SKM-1 treated with dmso at 0.1 percent for 144 hours (cell line): ENCODE measurements at regions not wholly inside any gene's neighbourhood (a gene's known extent, or its start where the extent isn't known, plus 50 kb on each side); places are given as distances from the start of the nearest gene placed in this dataset.
"Not testable (repeated sequence)": the region's sequence is repeated elsewhere in the genome, so short reads cannot be mapped to it uniquely, and the experiment has no call there.

Source experiments
- DNase-seq: peaks from one replicate; lab custom pipeline; 2025; ENCODE audit not compliant: unreplicated experiment; lab: John Stamatoyannopoulos, UW

DNA sequence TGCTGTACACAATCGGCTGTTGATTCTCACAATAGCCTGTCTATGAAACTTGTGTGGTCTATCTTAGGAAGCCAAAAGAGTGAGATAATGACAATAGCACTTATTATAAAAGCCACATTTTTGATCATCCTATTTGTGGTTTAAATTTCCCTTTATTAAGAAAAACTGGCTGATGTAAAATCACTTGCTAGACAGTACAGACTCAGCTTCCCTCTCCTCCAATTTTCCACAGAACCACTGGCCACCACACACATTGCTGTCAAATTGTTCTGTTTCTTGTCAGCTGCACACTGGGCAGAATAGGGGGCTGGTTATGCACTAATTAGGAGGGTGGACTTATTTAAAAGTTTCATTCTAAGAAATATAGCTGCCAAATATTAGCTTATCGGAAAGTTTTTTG lies 425.9 kb downstream of the EPHA3 start:
- DNase-seq: no peak

GRCh38 chr3:89554587-89554986 lies 447.2 kb downstream of the EPHA3 start:
- not testable (repeated sequence) for DNase-seq

DNA sequence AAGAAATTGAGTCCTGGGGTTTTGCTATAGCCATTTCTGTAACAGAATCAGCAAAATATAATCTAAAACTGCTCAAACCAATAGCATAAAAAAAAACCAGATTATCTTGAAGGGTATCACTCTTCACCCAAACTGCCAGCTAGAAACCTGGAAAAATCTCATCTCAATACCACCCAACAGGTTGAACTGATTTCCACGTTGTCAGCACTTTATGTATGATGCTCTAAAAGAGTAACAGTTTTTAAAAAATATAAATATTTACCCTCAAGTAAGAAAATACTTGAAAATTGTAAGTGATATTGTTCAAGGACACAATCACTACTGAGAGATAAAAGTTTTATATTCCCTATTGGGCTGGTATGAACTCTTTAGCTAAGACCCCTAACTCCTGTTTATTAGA lies 451.3 kb downstream of the EPHA3 start:
- DNase-seq: no peak

- no peak for DNase-seq
These were observed 453.1 kb downstream of the EPHA3 start for GRCh38 chr3:89560568-89560967.

DNA sequence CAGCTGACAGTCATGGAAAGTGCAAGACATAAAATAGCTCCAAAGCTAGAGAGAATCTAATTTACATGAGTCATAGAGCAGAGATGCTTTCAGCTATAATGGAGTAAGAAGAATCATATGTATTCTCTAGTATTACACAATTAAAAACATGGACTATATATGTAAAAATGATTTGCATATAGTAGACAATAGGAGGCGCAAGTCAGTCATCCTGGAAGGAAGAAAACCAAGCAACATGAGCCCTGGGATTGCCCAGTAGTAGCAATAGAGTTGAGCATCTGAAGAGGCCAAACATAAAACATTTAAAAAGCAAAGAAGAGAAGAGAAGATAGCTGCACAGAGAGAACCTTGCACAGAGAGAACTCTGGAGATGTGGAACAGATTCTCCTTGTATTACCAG lies 455.0 kb downstream of the EPHA3 start:
- no peak for DNase-seq

- DNase-seq: no peak
These were observed 457.7 kb downstream of the EPHA3 start for GRCh38 chr3:89565098-89565497.

DNA sequence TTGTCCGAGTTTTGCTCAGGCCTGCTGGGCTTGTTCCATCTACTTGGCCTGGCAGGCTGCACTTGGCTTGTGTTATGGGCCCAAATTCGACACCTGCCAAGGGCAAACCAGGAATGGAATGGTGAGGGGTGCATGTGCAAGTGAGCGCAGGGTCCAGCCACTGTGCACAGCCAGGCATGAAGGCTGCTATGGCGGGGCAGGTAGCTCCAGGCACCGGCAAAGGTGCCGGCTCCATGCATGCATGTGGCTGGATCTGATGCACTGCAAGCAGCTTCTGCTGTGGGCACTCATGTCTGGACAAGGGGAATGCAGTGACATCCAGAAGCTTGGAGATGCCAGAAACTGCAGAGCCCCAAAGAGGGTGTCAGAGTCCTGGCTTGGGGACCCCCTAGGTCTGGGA lies 463.0 kb downstream of the EPHA3 start:
- no peak for DNase-seq

GRCh38 chr3:89571298-89571697 lies 463.9 kb downstream of the EPHA3 start:
- no peak for DNase-seq

DNA sequence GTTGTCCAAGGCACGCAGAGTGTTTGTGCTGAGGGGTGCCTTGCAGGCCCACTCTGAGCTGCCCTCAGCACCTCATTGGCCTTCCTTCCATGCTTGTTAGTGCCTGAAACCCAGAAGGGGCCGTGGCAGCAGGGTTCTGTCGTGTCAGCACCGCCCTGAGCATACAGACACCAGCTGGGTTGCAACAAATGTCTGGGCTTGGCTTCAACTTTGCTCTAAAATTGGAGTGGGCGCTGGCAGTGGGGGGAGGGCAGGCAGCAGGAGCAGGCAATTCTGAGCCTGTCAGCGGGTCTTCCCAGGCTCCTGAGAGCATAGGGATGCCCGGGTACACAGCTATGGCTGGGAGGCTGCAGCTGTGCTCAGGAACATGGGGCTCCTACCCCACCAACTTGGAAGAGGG lies 464.3 kb downstream of the EPHA3 start:
- DNase-seq: no peak

DNA sequence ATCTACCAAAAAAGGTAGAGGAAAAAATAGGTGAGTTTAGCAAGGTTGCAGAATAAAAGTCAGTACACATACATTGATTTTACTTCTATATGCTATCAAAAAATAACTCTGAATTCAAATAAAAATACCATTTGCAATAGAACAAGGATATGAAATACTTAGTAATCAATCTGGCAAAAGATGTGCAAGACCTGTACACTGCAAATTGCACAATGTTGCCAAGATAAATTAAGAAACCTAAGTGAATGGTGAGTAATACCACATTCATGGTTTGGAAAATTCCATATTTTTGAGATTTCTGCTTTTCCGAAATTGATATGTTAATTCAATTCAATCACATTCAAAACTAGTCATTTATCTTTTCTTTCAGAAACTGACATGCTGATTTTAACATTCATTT lies 464.8 kb downstream of the EPHA3 start:
- no peak for DNase-seq

- no peak for DNase-seq
These were observed 469.0 kb downstream of the EPHA3 start for GRCh38 chr3:89576417-89576816.

DNA sequence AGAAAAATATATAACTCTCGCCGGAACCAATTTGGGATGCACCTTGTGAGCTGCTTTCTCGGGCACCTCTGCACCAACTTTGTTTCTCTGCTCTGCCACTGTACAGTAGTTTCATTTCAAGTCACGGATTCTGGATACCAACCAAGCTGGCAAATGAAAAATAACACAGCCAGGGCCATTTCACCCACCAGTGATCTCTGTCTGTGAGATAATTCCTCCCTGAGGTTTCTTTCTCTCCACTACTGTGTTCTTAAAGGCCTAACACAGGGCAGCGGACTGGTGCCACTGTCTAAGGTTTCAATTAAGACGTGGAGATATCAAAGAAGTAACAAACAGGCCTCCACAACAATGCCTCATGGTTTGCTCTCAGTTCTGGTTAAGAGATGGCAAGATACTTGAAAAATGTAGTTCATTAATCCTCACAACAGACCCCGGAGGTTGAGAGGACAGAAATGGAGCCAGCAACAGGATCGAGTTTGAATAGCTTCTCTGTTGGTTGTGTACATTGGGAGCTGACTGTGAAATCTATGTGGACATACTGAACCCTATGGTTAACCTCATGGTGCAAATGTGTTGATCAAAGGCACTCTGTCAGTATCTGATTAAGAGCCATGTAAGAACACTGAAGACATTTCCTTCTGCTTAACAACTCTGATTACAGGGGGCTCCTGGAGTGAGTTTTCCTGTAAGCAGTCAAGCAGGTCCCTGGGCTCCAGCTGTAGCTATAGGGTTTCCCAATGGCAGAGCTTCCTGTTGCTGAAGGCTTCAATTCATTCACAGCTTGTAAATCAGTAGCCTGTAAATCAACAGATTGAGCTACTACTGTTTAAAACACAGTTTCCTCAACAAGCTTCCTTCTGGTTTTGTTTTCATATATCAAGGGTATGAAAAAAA lies 470.5 kb downstream of the EPHA3 start:
- DNase-seq: no peak

DNA sequence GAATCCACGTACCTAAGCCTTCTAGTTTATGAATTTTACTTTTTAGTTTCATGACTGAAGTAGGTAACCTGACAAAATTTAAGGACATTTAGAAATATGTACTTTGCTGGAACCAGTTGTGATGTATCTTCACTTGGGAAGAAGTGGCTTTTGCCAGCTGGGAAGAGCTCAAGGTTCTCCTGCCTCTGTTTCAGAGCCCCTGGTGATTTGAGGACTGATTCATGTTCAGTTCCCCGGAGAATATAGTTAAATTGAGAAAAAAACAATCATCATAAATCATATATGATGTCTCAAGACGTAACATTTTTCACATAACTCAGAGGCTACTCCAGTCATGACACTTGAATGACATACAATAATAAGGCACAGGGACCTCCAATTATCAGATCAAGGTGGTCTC lies 473.4 kb downstream of the EPHA3 start:
- no peak for DNase-seq

GRCh38 chr3:89584398-89584797 lies 477.0 kb downstream of the EPHA3 start:
- no peak for DNase-seq

DNA sequence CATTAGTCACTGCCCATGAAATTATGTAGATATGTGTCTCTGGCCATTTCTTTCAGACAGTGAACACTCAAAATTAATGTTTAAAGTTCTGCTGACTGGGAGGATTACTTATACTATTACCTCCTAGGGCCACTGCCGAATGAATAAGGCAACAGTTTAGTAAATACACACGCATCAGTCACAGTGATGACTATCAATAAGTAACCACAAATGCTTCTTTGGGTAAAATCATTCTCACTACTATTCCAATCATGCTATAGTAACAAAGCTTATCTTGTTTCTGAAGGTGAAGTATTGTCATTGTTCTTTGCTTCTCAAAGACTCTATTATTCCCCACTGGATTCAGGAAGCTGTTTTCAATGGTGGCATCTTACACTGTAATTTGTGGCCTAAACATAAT lies 478.8 kb downstream of the EPHA3 start:
- DNase-seq: no peak

DNA sequence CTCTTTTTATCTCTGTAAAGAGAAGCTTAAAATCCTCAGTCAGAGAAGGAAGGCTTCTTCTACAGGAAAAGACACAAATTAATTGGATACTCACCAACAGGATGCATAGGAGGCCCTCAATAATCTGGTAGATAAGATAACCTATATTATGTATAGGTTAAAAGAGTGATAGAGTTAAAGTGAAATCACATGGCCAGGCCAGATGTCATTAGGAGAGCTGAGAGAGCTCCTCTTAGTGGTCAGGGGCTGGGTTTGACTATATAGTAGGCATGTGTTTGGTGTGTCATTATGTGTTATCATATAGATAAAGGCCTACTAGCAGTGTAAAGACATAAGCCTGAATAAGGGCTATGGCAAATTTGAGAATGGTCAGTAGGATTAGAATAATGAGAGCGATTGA lies 479.3 kb downstream of the EPHA3 start:
- no peak for DNase-seq

DNA sequence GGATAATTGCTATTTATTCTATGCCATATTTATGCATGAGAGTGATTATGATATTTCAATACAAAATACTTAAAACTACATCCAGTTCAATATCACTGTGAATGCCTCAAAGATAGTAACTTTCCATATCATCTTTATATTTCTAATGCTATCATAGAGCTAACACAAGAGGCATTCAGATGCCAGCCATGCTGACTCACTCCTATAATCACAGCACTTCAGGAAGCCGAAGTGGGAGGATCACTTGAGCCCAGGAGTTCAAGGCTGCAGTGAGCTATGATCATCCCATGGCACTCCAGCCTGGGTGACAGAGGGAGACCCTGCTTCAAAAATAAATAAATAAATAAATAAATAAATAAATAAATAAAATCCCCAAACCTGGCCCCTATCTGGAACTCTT lies 498.7 kb downstream of the EPHA3 start:
- no peak for DNase-seq

DNA sequence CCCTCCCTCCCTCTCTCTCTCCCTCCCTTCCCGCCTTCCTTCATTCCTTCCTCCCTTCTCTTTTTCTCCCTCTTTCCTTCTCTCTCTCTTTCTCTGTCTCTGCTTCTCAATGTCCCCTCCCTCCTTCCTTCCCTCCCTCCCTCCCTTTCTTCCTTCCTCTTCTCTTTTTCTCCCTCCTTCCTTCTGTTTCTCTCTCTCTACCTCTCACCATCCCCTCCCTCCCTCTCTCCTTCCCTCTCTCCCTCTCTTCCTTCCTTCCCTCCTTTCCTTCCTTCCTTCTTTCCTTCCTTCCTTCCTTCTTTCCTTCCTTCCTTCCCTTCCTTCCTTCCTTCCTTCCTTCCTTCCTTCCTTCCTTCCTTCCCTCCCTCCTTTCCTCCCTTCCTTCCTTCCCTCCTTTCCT lies 504.6 kb downstream of the EPHA3 start:
- no peak for DNase-seq

- no peak for DNase-seq
These were observed 505.8 kb downstream of the EPHA3 start for GRCh38 chr3:89613241-89613640.

GRCh38 chr3:89617706-89618105 lies 510.3 kb downstream of the EPHA3 start:
- no peak for DNase-seq

DNA sequence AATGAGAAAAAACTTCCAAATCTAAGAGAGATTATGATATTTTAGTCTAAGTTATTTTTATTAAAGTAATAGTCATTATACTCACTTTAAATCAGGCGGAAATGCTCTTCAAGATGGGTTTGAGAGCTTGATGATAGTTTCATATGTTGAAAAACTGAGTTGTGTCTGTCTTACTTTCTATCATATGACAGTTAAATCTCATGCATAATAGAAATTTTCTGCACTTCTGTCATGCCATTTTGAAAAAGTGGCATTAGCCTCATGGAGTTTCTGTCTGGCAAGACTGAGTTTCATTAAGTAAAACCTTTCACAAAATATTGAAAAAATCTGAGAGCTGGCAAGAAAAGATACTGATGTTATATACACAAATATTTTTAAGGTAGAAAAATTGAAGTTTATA lies 511.8 kb downstream of the EPHA3 start:
- no peak for DNase-seq

- no peak for DNase-seq
These were observed 514.8 kb downstream of the EPHA3 start for GRCh38 chr3:89622063-89622700.

DNA sequence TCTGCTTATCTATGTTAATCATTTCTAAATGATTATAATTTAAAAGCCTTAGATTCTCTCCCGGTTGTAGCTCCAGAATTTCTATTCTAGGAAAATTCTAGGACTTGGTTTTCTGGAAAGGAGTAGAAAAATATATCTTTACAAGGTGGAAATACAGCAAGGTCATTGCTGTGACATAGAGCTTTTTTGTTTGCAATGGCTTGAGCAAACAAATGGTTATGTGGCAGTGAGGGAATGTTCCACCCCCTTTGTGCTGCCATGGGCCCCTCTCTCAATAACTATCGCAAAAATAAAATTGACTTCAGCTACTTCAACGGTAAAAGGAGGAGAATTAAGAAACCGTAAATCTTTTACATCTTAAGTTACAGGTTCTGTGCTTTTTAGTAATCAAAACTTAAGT lies 517.1 kb downstream of the EPHA3 start:
- DNase-seq: no peak
